ENCODE measurements at regions not wholly inside any gene's neighbourhood (a gene's known extent, or its start where the extent isn't known, plus 50 kb on each side); places are given as distances from the start of the nearest gene placed in this dataset.
A peak's percentile ranks its signal among the peaks of the same experiment; 100 is the strongest.

DNA sequence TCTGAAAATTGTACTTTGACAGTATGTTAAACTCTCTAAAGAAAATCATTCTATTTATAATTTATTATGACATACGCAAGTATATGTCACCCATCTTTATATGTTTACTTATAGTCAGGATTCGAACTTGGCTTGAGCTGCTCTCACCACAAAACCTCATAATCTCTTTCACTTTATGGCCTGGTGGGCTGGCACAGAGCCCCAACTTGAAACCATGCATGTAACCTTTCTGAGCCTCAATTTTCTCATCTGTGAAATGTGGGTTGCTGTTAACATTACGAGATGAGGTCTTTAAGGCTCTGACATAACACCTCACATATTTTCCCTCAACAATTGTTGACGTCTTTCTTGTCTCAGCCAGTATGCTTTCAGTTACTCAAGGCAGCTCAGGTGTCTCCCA is 69.4 kb upstream of the PFN2 start:
- POLR2A ChIA-PET: no interaction called here
- Mint-ChIP-seq H3K36me3 (ENCODE audit: insufficient read depth, unreplicated experiment) (no peaks in the 10 kb centered on the region), H3K27me3 (ENCODE audit: insufficient read depth, unreplicated experiment) (peaks cover 5% of the 10 kb centered on the region), H3K4me1 (ENCODE audit: low read depth, unreplicated experiment) (no peaks in the 10 kb centered on the region), H3K9me3 (ENCODE audit: unreplicated experiment) (peaks cover 30% of the 10 kb centered on the region), H3K4me3 (ENCODE audit: unreplicated experiment) (no peak overlapping the region), H3K27ac (ENCODE audit: unreplicated experiment) (no peak overlapping the region)
- Histone ChIP-seq H3K9me3 (peaks cover 6% of the 10 kb centered on the region; the same call in 1 of the 2 replicates), H3K4me3 (ENCODE audit: low read depth, low read length) (no peak overlapping the region), H3K27me3 (replicated peaks; ENCODE audit: control insufficient read depth, insufficient read depth, low read length) (no peaks in the 10 kb centered on the region), H3K4me1 (peaks cover 5% of the 10 kb centered on the region), H3K36me3 (ENCODE audit: control insufficient read depth, insufficient read depth, low read length) (no peaks in the 10 kb centered on the region)
- CTCF ChIA-PET: no interaction called here
- no peak for DNase-seq
- TF ChIP-seq, protein P1, sequence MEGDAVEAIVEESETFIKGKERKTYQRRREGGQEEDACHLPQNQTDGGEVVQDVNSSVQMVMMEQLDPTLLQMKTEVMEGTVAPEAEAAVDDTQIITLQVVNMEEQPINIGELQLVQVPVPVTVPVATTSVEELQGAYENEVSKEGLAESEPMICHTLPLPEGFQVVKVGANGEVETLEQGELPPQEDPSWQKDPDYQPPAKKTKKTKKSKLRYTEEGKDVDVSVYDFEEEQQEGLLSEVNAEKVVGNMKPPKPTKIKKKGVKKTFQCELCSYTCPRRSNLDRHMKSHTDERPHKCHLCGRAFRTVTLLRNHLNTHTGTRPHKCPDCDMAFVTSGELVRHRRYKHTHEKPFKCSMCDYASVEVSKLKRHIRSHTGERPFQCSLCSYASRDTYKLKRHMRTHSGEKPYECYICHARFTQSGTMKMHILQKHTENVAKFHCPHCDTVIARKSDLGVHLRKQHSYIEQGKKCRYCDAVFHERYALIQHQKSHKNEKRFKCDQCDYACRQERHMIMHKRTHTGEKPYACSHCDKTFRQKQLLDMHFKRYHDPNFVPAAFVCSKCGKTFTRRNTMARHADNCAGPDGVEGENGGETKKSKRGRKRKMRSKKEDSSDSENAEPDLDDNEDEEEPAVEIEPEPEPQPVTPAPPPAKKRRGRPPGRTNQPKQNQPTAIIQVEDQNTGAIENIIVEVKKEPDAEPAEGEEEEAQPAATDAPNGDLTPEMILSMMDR (IDR thresholded peaks at IDR 0.05; ENCODE audit: insufficient read depth in 1 of 2, low read depth in 1 of 2, low read length in 1 of 2, severe bottlenecking in 1 of 2, unreplicated experiment in 1 of 2): no peak
- intact Hi-C loops (cut with micrococcal nuclease; ENCODE audit: unreplicated experiment): loop anchor here (5.0 kb wide), 1 partner anchor 142 kb away; no protein-coding TSS in a partner anchor
- BruUV-seq (replicated peaks): no TSS peak

DNA sequence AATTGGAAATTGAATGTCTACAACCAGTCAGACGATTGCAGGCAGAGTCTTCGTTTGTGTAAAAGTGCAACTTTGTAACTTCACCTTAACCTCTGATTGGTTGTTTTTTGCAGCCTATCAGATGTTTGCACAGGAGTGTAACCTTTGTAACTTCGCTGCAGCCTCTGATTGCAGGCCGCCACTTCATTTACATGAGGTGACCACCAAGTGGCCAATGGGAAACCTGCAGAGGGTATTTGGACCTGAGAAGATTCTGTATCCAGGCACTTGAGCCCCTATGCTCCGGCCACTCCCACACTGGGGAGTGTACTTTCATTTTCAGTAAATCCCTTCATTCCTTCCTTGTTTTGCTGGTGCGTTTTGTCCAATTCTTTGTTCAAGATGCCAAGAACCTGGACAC is 68.1 kb upstream of the PFN2 start:
- Histone ChIP-seq H3K9me3 (peaks cover 6% of the 10 kb centered on the region; the same call in 1 of the 2 replicates), H3K4me1 (peaks cover 5% of the 10 kb centered on the region), H3K4me3 (ENCODE audit: low read depth, low read length) (no peak overlapping the region), H3K27me3 (replicated peaks; ENCODE audit: control insufficient read depth, insufficient read depth, low read length) (no peaks in the 10 kb centered on the region), H3K36me3 (ENCODE audit: control insufficient read depth, insufficient read depth, low read length) (no peaks in the 10 kb centered on the region)
- Mint-ChIP-seq H3K4me3 (ENCODE audit: unreplicated experiment) (no peak overlapping the region), H3K36me3 (ENCODE audit: insufficient read depth, unreplicated experiment) (no peaks in the 10 kb centered on the region), H3K27me3 (ENCODE audit: insufficient read depth, unreplicated experiment) (no peaks in the 10 kb centered on the region), H3K9me3 (ENCODE audit: unreplicated experiment) (peaks cover 30% of the 10 kb centered on the region), H3K4me1 (ENCODE audit: low read depth, unreplicated experiment) (no peaks in the 10 kb centered on the region), H3K27ac (ENCODE audit: unreplicated experiment) (no peak overlapping the region)
- TF ChIP-seq, protein P1 (IDR thresholded peaks at IDR 0.05; ENCODE audit: insufficient read depth in 1 of 2, low read depth in 1 of 2, low read length in 1 of 2, severe bottlenecking in 1 of 2, unreplicated experiment in 1 of 2): no peak
- CTCF ChIA-PET: no interaction called here
- DNase-seq: peak; percentile 33 to 61
- intact Hi-C loops (cut with micrococcal nuclease; ENCODE audit: unreplicated experiment): no loop called here
- no TSS peak for BruUV-seq (replicated peaks)
- POLR2A ChIA-PET: no interaction called here

DNA sequence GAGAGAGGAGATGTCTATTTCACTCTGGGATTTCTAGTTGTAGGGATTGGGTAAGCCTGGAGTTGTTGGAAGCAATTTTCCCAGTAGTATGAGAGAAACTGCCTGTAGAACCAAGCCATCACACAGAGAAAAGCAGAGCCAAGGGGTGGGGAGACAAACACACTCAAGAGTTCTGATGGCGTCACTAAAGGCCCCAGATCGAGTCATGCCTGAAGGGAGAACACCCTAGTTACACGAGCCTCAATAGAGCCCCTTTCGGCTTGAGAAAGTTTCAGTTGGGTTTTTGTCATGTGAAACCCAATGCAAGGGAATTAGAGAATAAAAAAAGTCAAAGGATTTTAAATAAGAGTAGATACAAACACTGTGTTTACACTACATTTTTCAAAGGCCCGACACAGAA is 66.1 kb upstream of the PFN2 start:
- POLR2A ChIA-PET: no interaction called here
- Histone ChIP-seq H3K4me3 (ENCODE audit: low read depth, low read length) (no peak overlapping the region), H3K36me3 (ENCODE audit: control insufficient read depth, insufficient read depth, low read length) (no peaks in the 10 kb centered on the region), H3K9me3 (peaks cover 2% of the 10 kb centered on the region; the same call in 1 of the 2 replicates), H3K27me3 (replicated peaks; ENCODE audit: control insufficient read depth, insufficient read depth, low read length) (no peaks in the 10 kb centered on the region), H3K4me1 (peaks cover 5% of the 10 kb centered on the region)
- intact Hi-C loops (cut with micrococcal nuclease; ENCODE audit: unreplicated experiment): no loop called here
- H3K4me1 Mint-ChIP-seq (ENCODE audit: low read depth, unreplicated experiment): no peaks in the 10 kb centered on the region
- H3K4me3 Mint-ChIP-seq (ENCODE audit: unreplicated experiment): no peak overlapping the region
- no peak for DNase-seq
- TF ChIP-seq, protein P1 (IDR thresholded peaks at IDR 0.05; ENCODE audit: insufficient read depth in 1 of 2, low read depth in 1 of 2, low read length in 1 of 2, severe bottlenecking in 1 of 2, unreplicated experiment in 1 of 2): no peak
- H3K27ac Mint-ChIP-seq (ENCODE audit: unreplicated experiment): no peak overlapping the region
- no peaks in the 10 kb centered on the region for H3K27me3 Mint-ChIP-seq (ENCODE audit: insufficient read depth, unreplicated experiment)
- H3K9me3 Mint-ChIP-seq (ENCODE audit: unreplicated experiment): peaks cover 30% of the 10 kb centered on the region
- no TSS peak for BruUV-seq (replicated peaks)
- no peaks in the 10 kb centered on the region for H3K36me3 Mint-ChIP-seq (ENCODE audit: insufficient read depth, unreplicated experiment)
- CTCF ChIA-PET: no interaction called here
